ENCODE measurements at regions not wholly inside any gene's neighbourhood (a gene's known extent, or its start where the extent isn't known, plus 50 kb on each side); places are given as distances from the start of the nearest gene placed in this dataset.

GRCh38 chr1:193729429-193729828 lies 543.0 kb upstream of the B3GALT2 start:
- Histone ChIP-seq H3K4me1 (no peaks in the 10 kb centered on the region), H3K27ac (no peak overlapping the region), H3K36me3 (no peaks in the 10 kb centered on the region), H3K27me3 (no peaks in the 10 kb centered on the region), H3K4me3 (no peak overlapping the region), H3K9me3 (no peaks in the 10 kb centered on the region)
- 51% methylated on average over 2 of the region's 2 CpGs for WGBS
- no peak for TF ChIP-seq POLR2AphosphoS5 (IDR thresholded peaks at IDR 0.05)
- no peak for TF ChIP-seq POLR2A (IDR thresholded peaks at IDR 0.05)
- TF ChIP-seq CTCF (IDR thresholded peaks at IDR 0.05): no peak
- TF ChIP-seq EP300 (IDR thresholded peaks at IDR 0.05): no peak
- DNase-seq (ENCODE audit: low spot score in 2 of 2): no peak

- no peaks in the 10 kb centered on the region for H3K36me3 ChIP-seq
- H3K27ac ChIP-seq: no peak overlapping the region
- WGBS: 62% methylated on average over 1 of the region's 1 CpG
- H3K4me1 ChIP-seq: no peaks in the 10 kb centered on the region
- no peaks in the 10 kb centered on the region for H3K9me3 ChIP-seq
- TF ChIP-seq CTCF (IDR thresholded peaks at IDR 0.05): no peak
- no peak for TF ChIP-seq POLR2AphosphoS5 (IDR thresholded peaks at IDR 0.05)
- no peak for TF ChIP-seq EP300 (IDR thresholded peaks at IDR 0.05)
- no peak for TF ChIP-seq POLR2A (IDR thresholded peaks at IDR 0.05)
- no peak for DNase-seq (ENCODE audit: low spot score in 2 of 2)
- no peak overlapping the region for H3K4me3 ChIP-seq
- no peaks in the 10 kb centered on the region for H3K27me3 ChIP-seq
These were observed 541.4 kb upstream of the B3GALT2 start for GRCh38 chr1:193727850-193728249.

- Histone ChIP-seq H3K27ac (no peak overlapping the region), H3K4me1 (no peaks in the 10 kb centered on the region), H3K36me3 (no peaks in the 10 kb centered on the region), H3K4me3 (no peak overlapping the region), H3K27me3 (no peaks in the 10 kb centered on the region), H3K9me3 (no peaks in the 10 kb centered on the region)
- TF ChIP-seq POLR2AphosphoS5 (IDR thresholded peaks at IDR 0.05): no peak
- no peak for TF ChIP-seq POLR2A (IDR thresholded peaks at IDR 0.05)
- no peak for DNase-seq (ENCODE audit: low spot score in 2 of 2)
- WGBS: 78% methylated on average over 3 of the region's 3 CpGs
These were observed 540.3 kb upstream of the B3GALT2 start for GRCh38 chr1:193726722-193727121.

- no peaks in the 10 kb centered on the region for H3K27me3 ChIP-seq
- no peak overlapping the region for H3K27ac ChIP-seq
- TF ChIP-seq EP300 (IDR thresholded peaks at IDR 0.05) (no peak), CTCF (IDR thresholded peaks at IDR 0.05) (no peak), POLR2AphosphoS5 (IDR thresholded peaks at IDR 0.05) (no peak), POLR2A (IDR thresholded peaks at IDR 0.05) (no peak)
- H3K36me3 ChIP-seq: no peaks in the 10 kb centered on the region
- no peaks in the 10 kb centered on the region for H3K4me1 ChIP-seq
- DNase-seq (ENCODE audit: low spot score in 2 of 2): no peak
- no peaks in the 10 kb centered on the region for H3K9me3 ChIP-seq
- H3K4me3 ChIP-seq: no peak overlapping the region
These were observed 526.0 kb upstream of the B3GALT2 start for GRCh38 chr1:193712392-193712791.

- H3K4me3 ChIP-seq: no peak overlapping the region
- no peak for DNase-seq (ENCODE audit: low spot score in 2 of 2)
- no peaks in the 10 kb centered on the region for H3K27me3 ChIP-seq
- no peak overlapping the region for H3K27ac ChIP-seq
- H3K9me3 ChIP-seq: no peaks in the 10 kb centered on the region
- 68% methylated on average over 1 of the region's 1 CpG for WGBS
- no peaks in the 10 kb centered on the region for H3K4me1 ChIP-seq
- H3K36me3 ChIP-seq: no peaks in the 10 kb centered on the region
- TF ChIP-seq EP300 (IDR thresholded peaks at IDR 0.05) (no peak), POLR2A (IDR thresholded peaks at IDR 0.05) (no peak), CTCF (IDR thresholded peaks at IDR 0.05) (no peak), POLR2AphosphoS5 (IDR thresholded peaks at IDR 0.05) (no peak)
These were observed 523.2 kb upstream of the B3GALT2 start for GRCh38 chr1:193709607-193710006.
